Amygdala (tissue), 56 donors: ENCODE measurements at regions not wholly inside any gene's neighbourhood (a gene's known extent, or its start where the extent isn't known, plus 50 kb on each side); places are given as distances from the start of the nearest gene placed in this dataset.

Experiments used
- DNase-seq, 56 donors: peaks; one replicate each; lab custom pipeline; 2025; lab: John Stamatoyannopoulos, UW

DNA sequence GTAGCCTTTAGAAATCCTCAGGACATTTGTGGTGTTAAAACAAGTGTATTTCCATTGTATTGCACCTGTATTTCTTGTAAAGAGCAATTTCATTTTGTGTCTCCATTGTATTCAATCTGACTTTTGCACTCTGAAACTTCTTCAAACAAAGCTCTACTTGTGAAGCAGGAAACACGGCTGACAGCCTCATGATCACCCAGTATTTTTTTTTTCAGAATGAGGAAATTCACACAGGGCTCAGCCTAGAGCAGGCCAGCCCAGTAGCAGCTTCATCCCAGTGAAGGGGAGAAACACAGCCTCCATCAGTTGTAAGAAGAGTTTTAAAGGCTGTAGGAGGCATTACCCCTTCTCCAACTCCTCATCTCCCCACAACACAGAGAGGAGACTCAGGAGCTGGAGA is 175.9 kb upstream of the KLHL29 start:
- DNase-seq = peak in 2 of 56 donors; percentile 1 to 11

DNA sequence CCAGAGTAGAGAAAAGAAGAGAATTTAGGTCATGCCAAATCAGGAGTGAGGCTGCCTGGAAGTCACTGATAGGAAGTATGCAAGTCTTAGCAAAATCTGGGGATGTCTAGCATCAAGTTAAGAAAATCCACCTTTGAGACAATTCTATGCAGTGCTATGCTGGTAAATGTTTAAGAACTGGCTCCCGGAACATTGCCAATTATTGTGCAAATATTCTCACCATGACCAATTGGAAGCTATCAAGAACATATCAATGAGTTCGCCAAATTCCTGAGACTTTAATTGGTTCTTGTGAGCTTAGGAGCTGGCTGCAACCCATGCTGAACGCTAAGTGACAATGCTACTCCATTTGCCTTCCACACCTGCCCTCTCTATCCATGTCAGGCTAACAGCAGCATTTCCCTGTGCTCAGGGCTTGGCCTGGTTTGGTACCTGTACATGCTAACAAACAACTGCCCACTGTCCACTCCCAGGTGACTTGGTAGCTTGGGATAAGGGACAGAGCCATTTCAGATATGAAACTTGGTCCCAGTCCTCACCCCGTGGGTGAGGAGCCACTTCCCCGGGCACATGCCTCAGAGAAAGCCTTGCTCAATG is 172.9 kb upstream of the KLHL29 start:
- no peak for DNase-seq

DNA sequence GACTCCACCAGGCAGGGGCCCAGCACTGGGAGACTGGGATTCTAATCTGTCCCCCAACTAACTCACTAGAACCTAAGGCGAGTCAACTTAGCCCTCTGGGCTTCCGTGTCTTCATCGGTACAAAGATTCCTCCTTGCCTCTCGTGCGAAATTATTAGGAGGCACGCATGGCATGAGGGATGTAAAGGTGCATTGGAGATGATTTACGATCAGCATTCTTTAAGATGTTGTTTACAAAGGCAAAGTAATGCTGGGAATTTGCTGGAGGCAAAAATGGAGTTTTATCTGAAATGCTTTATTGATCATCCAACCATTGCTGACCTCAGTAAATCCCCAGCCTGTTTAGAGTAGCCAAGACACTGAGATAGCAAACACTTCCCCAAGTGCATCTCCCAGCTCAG is 171.8 kb upstream of the KLHL29 start:
- no peak for DNase-seq

DNA sequence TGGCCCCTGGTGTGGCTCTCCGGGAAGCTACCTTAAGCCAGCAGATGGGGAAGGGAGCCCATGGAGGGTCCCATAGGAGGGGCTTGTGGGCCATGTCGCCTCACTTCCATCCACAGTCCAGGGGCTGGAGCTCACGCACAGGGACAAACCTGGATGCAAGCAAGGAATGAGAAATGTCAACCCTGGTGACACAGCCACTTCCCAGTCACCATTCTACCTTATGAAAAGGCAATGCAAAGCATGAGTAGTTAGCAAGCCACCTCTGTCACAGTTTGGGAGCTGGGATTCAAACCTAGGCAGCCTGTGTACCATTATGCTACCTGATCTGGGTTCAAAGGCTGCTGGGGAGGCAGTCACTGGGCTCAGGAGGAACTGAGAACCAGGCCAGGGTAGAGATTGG is 170.0 kb upstream of the KLHL29 start:
- no peak for DNase-seq

DNA sequence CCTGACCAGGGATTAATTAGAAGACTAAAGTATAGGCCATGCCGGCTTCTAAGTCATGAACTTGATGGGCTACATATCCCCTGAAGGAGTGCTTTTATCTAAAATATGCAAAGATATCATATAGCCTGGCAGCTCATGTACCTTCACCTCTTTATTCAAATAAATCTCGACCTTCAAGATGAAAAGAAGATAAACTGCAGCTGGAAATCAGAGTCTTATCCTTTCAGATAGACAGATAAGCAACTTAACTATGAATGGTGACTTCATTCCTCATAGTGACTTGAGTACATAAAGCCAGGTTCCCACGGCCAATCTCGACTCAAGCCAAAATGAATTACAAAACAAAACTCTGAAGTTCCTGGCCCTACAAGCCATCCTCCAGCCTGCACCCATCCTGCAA is 165.3 kb upstream of the KLHL29 start:
- DNase-seq = no peak

DNA sequence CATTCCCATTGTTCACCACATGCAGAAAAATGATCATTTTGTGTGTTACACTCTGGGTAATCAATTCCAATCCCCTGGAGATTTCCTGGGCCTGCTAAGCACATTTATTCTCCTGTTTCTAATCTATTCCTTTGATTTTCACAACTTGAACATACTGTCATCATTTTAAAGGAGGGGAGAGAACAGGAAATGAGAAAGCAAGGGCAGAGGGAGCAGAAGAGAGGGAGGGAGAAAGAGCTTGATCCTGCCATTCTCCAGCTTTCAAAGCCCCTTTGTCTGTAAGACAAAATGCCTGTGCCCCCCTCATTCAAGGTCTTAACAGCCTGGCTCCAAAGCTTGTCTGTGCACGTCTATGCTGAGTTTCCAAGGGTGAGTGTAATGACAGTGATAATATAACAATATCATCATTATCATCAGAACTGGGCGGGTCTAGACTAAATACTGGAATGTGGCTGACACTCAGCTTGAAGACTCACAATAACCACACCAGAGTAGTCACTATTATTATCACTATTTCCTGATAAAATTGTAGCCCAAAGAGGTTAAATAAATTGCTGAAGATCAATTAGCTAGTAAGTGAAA is 164.4 kb upstream of the KLHL29 start:
- no peak for DNase-seq

DNA sequence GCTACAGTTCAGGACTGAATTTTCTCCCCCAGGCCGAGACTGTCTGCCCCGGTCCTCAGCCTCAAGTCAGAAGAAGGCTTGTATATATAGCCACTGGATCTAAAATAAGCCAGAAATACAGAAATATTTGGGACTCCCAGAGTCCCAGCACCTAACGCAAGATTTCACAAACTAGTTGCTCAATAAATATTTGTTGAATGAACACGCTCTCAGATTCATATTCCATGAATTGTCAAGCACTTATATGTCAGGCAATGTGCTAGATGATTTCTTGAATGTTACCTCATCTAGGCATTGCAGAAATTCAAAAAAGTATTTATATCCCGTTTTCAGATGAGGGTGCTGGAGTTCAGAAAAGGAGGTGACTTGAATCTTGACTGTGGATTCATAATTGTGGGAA is 163.7 kb upstream of the KLHL29 start:
- no peak for DNase-seq

DNA sequence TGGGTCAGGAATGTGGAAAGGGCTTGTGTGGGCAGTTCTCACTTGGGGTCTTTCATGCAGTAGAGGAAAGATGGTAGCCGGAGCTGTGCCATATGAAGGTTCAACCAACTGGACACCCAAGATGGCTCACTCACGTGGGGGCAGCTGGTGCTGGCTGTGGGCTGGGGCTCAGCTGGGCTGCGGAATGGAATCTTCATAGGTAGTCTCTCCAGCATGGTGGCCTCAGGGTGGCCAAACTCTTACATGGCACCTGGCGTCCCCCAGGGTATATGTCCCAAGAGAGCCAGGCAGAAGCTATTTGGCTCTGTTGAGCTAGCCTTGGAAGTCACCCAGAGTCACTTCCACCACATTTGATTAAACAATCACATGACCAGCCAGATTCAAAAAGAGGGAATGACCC is 163.1 kb upstream of the KLHL29 start:
- DNase-seq = no peak

DNA sequence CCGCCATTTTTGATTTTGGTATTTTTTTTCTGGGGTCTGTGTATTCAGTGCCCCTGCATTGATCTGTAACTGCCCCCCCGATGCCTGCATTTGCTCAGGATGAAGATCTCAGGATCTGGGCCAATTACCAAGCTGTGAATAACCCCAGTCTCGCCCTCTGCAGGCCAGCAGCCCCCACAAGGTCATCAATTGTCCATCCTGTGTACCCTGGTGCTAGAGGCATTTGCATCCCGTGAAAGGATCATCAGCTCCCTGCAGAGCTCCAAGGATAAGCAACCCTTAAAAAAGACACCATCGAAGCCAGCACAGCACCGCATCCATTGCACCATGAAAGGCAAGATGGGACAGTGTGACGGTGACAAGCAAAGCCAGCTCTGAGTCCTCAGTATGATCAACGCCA is 154.1 kb upstream of the KLHL29 start:
- no peak for DNase-seq

DNA sequence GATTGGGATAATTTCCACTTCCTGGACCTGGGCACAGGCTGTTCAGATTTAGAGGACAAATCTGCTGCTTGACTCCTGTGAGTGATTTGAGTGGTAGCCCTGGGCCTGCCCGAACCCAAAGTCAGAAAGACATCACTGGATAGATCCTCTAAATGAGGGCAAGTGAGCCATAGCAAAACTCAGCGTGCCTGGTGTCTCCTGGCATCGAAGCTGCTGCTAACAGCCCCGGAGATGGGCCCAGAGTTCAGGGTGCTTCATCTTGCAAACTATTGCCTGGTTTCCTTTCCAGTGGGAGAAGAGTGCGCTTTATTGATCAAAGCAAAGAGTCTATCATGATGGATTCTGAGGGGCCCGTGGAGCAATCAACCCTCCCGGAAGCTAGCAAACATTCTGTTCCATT is 153.1 kb upstream of the KLHL29 start:
- DNase-seq = no peak

DNA sequence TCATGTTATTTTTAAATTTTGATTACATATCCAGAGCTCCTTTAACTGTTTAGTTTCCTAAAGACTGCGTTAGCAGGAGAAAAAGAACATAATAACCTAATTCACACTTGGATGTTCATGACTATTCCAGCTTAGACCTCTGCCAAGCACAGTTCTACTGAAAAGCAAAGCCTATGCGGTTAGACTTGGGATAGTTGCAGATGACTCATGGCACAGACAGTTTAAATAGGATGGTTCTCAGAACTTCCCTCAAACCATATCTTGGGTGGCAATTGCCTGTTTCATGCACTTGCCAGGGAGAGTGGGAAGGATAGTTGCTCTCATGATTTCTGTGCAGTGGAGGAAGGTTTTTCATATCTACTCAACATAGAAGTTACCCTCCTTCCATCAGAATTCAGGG is 149.7 kb upstream of the KLHL29 start:
- DNase-seq = no peak

DNA sequence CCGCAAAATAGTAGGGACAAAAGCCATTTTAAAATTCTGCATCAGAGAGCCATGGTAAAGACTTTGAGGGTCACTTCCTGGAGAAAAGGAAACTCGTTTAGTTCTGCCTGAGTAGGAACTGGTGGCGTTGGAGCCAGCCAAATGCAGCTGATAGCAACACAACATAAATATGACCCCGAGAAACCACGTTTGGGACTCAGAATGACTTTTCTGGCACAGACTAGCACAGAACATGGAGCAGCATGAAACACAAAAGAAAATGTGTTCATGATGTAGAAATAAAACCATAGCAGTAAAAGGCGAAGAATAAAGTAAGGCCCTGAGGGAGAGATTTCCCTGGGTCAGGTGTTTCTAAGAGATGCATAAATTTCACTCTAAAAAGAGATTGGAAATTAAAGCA is 149.2 kb upstream of the KLHL29 start:
- no peak for DNase-seq

DNA sequence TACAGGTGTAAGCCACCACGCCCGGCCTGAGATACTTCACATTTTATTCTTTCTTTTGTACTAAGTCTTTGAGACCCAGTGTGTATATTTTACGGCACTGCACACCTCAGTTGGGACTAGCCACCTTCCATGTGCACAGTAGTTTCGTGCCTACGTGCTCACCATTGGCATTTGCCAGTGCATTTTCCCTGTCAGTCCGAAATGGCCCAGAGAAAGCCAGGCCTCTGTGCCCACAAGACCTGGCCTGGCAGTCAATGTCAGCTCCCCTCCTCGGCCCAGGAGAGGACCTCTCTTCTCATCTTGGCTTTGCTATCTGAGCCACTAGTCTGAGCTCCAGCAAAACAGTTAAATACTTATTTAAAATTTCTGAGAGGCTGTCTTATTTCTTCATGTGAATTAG is 147.8 kb upstream of the KLHL29 start:
- no peak for DNase-seq

DNA sequence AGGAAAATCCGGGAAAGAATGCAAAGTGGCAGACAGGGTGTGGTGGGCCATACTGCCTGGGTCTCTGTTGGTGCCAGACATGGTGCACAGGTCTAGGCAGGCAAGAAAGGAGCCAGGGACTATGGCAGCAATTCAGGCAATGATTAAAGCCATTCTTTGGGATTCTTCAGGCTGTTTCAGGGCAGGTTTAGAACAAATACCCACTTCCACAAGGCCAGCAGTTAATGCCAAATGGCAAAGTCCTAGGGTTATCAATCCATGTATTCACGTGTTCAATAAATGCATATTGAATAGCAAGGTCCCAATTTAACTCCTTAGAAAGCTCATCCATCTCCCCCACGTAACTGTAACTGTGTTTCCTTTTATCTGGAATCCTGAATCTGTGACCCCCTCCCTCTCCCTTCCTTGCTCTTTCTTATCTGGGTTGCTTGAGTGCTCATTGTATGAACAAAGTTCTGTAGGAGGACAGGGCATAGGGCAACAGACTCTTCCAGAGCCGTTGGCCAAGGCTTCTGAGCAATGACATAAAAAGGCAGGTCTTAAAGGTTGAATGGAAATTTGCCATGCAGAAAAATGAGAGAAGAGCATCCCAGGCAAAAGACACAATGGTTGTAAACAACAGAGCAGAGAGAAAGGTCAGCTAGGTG is 146.8 kb upstream of the KLHL29 start:
- DNase-seq = no peak

DNA sequence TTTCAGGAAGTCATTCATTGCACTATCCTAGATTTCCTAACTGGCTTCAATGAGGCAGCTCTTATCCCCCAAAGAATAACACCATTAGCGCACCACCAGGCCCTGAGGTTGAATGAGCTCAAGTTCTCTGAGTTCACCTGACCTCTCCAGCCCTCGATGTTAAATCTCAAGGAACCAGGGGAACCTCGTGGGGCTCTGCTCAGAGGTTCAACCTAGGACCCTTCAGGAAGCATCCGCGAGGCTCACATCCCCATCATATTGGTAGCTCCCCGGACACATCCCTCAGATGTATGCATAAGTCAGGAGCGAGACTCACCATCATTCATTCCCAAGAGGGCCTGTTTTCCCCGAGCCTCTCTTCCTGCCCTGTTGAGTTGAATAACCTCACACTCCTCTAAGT is 145.6 kb upstream of the KLHL29 start:
- DNase-seq = no peak

DNA sequence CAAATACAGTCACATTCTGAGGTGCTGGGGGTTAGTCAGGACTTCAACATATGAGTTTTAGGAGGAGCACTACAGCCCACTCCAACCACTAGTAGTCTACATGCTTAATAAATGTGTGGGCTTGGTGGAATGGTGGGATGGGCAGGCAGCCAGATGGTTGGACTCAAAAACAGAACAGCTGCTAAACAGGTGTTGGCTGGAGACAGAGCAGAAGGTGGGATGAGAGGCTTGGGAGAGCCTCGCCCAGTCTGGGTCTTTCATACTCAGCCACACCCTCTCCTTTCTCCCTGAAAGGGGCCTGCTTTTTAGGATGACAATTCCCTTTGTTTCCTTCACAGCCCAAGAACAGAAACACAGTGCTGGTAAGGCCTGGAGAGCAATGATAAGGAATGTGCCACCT is 143.9 kb upstream of the KLHL29 start:
- DNase-seq = no peak

DNA sequence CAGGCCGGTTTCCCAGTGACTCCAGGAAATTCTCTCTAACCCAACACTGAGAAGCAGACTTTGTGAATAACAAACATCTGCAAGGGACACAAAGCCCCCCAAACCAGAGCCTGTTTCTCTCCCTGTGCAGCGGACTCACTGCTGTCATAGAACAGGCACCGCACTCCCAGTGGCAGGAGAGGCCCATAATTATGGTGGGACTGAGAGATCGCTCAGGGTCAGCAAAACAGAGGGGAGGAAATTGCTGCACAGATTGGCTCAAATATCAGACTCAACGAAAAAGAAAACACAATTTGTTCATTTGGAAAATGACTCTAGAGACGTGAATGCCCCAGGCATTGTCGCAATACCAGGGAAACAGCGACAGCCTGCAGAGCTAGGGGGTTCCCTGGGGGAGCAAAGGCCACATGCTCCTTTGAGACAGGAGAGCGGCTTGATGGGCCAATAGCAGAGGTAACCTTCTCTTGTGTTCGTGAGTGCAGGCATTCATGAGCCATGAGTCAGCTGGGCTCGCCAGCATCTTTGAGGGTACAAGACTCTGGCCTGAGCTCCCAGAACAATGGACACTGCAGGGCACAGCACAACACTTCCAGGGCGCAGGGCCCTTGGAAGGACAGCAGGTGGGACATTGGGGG is 143.3 kb upstream of the KLHL29 start:
- no peak for DNase-seq

DNA sequence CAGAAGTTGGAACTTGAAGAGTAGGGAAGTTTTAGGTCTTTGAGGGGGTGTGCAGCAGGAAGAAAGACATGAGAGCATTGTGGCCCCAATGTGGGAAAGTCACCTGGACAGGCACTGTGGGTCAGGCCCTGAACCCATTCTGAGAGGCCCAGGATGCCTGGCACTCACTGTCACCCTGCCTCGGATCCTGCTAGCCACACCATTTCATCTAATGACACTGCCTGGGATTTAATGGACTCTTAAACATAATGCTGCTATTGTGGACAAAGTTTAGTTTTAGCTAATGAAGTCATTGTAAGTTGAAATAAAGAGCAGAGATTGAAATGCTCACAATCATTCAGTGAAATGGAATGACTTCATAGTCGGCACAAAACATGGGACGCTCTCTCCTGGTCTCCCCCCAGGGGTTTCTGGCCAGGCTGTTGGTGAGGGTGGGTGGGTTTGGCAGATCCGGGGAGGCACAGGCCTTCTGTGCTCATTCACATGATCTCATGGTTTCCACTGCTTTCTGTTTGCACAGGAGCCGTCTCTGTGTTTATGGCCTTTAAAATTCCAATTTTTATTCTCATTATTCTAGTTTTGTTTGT is 141.8 kb upstream of the KLHL29 start:
- DNase-seq = no peak

DNA sequence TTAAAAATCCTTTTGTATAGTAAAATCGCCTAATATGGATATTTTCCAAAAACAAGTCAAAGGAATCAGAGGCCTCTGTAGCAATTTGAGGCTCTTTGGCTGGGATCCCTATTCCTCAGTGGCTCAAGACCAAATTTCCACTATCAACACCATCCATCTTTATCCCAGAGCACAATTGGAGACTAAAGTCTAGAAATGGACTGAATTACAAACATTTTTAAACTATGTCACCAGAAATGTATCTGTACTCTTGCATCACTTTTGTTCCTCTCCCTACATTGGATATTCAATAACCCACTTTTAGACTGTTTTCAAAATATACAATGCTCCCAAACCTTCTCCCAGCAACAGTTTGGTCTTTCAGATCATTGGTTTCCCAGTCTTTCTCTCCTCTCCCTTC is 140.4 kb upstream of the KLHL29 start:
- DNase-seq = no peak

DNA sequence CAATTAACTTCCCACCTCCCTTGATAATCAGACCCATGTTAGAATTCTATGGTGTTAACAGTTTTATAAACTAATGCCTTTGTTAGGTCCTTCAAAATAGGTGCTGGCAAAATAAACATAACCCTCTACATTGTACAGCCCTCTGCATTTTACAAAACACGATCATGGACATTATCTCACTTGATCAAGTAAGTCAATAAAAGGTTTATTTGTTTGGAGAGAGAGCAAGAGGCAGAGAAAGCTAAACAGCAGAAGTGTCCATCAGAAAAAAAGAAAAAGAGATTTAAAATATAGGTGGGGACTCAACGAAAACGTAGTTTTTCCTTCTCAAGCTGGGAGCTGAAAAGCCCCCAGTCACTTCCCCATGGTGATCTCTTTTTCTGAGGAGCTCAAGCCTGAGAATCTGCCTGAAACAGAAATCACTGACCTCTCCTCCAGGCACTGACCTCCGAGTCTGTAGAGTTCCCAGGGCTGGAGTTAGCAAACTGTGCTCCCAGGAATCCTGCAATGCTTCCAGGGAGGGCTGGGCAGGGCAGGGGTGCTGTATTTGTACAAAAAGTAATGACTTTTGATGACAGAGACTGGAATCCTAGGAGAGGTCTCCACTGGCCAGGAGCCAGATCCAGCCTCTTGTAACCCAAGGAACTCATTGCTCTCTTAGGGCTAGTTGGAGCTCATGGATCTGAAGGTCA is 137.8 kb upstream of the KLHL29 start:
- DNase-seq = no peak

DNA sequence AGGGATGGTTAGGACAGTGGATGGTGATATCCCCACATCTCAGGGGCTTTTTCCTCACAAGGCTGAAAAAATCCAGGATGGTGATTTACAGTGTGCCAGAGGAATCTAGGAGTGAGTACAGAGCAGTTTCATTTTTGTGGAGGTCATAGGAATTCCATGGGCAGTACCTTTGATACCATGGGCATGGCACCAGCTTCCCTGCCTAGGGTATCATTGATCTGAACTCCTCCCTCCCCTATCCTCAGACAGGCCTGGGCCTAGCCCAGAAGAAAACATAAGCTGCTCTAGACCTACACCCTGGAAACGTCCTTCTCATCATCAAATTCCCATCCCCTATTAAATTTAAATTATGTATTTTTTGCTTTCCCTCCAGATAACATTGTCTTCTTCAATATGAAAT is 136.3 kb upstream of the KLHL29 start:
- no peak for DNase-seq
